ENCODE measurements at regions not wholly inside any gene's neighbourhood (a gene's known extent, or its start where the extent isn't known, plus 50 kb on each side); places are given as distances from the start of the nearest gene placed in this dataset.

GRCh38 chr1:73860421-73860950 is 337.5 kb downstream of the LRRIQ3 start:
- intact Hi-C loops (cut with micrococcal nuclease) = no loop called here
- Histone ChIP-seq H3K4me1 (ENCODE audit: control insufficient read depth in 2 of 2, insufficient read depth in 2 of 2, low read length in 2 of 2) (no peaks in the 10 kb centered on the region), H2AFZ (ENCODE audit: insufficient read depth, low read depth, low read length, poor library complexity, severe bottlenecking) (no peak overlapping the region), H3K4me3 (ENCODE audit: control extremely low read depth in 1 of 5, extremely low read depth in 1 of 5, insufficient read depth in 1 of 5, low read depth in 2 of 5, low read length in 4 of 5) (no peak overlapping the region), H3K9ac (ENCODE audit: low read length) (no peak overlapping the region), H3K4me2 (replicated peaks; ENCODE audit: low read depth, low read length, poor library complexity, severe bottlenecking) (no peak overlapping the region), H3K27ac (ENCODE audit: low read length in 2 of 2) (no peak overlapping the region), H3K27me3 (replicated peaks in 1 of 4; ENCODE audit: control extremely low read depth in 1 of 4, control insufficient read depth in 3 of 4, insufficient read depth in 4 of 4, low read length in 3 of 4) (no peaks in the 10 kb centered on the region), H3K79me2 (ENCODE audit: control insufficient read depth, insufficient read depth, low read length) (no peaks in the 10 kb centered on the region), H3K36me3 (replicated peaks in 1 of 2; ENCODE audit: control extremely low read depth in 1 of 2, control insufficient read depth in 1 of 2, extremely low read depth in 1 of 2, insufficient read depth in 2 of 2, low read length in 1 of 2) (no peaks in the 10 kb centered on the region), H4K20me1 (ENCODE audit: control insufficient read depth, insufficient read depth, low read length, poor library complexity, severe bottlenecking) (no peaks in the 10 kb centered on the region), H3K9me3 (ENCODE audit: control extremely low read depth in 1 of 3, control insufficient read depth in 2 of 3, insufficient read depth in 1 of 3, low read length in 2 of 3) (no peaks in the 10 kb centered on the region)
- Mint-ChIP-seq H3K27me3 (no peaks in the 10 kb centered on the region), H3K4me3 (no peak overlapping the region), H3K27ac (no peak overlapping the region), H3K4me1 (no peaks in the 10 kb centered on the region), H3K9me3 (ENCODE audit: insufficient read depth) (peaks cover 3% of the 10 kb centered on the region)
- WGBS (ENCODE audit: insufficient coverage) = 80% methylated on average over 1 of the region's 2 CpGs
- ChIA-PET POLR2A (no interaction called here), CTCF (no interaction called here)
- ATAC-seq (ENCODE audit: low read depth) (no peak), DNase-seq (no peak)
- no peak for TF ChIP-seq EZH2 (IDR thresholded peaks at IDR 0.05; ENCODE audit: borderline replicate concordance, insufficient read depth, low read depth, low read length, poor library complexity, severe bottlenecking)
- no peak for TF ChIP-seq CTCF (IDR thresholded peaks at IDR 0.05)

- Histone ChIP-seq H3K9ac (ENCODE audit: low read length) (no peak overlapping the region), H3K4me1 (ENCODE audit: control insufficient read depth in 2 of 2, insufficient read depth in 2 of 2, low read length in 2 of 2) (no peaks in the 10 kb centered on the region), H3K9me3 (ENCODE audit: control extremely low read depth in 1 of 3, control insufficient read depth in 2 of 3, insufficient read depth in 1 of 3, low read length in 2 of 3) (no peaks in the 10 kb centered on the region), H3K4me3 (ENCODE audit: control extremely low read depth in 1 of 5, extremely low read depth in 1 of 5, insufficient read depth in 1 of 5, low read depth in 2 of 5, low read length in 4 of 5) (no peak overlapping the region), H3K27ac (ENCODE audit: low read length in 2 of 2) (no peak overlapping the region), H3K27me3 (replicated peaks in 1 of 4; ENCODE audit: control extremely low read depth in 1 of 4, control insufficient read depth in 3 of 4, insufficient read depth in 4 of 4, low read length in 3 of 4) (no peaks in the 10 kb centered on the region), H3K36me3 (replicated peaks in 1 of 2; ENCODE audit: control extremely low read depth in 1 of 2, control insufficient read depth in 1 of 2, extremely low read depth in 1 of 2, insufficient read depth in 2 of 2, low read length in 1 of 2) (no peaks in the 10 kb centered on the region), H4K20me1 (ENCODE audit: control insufficient read depth, insufficient read depth, low read length, poor library complexity, severe bottlenecking) (no peaks in the 10 kb centered on the region), H2AFZ (ENCODE audit: insufficient read depth, low read depth, low read length, poor library complexity, severe bottlenecking) (no peak overlapping the region), H3K79me2 (ENCODE audit: control insufficient read depth, insufficient read depth, low read length) (no peaks in the 10 kb centered on the region), H3K4me2 (replicated peaks; ENCODE audit: low read depth, low read length, poor library complexity, severe bottlenecking) (no peak overlapping the region)
- H3K4me1 Mint-ChIP-seq = no peaks in the 10 kb centered on the region
- ATAC-seq (ENCODE audit: low read depth) (no peak), DNase-seq (no peak)
- peaks cover 2% of the 10 kb centered on the region for H3K9me3 Mint-ChIP-seq (ENCODE audit: insufficient read depth)
- H3K4me3 Mint-ChIP-seq = no peak overlapping the region
- TF ChIP-seq EZH2 (IDR thresholded peaks at IDR 0.05; ENCODE audit: borderline replicate concordance, insufficient read depth, low read depth, low read length, poor library complexity, severe bottlenecking) (no peak), CTCF (IDR thresholded peaks at IDR 0.05) (no peak)
- no CpG with 5 or more reads among the region's 1 CpG for WGBS (ENCODE audit: insufficient coverage)
- ChIA-PET POLR2A (no interaction called here), CTCF (no interaction called here)
- H3K27me3 Mint-ChIP-seq = no peaks in the 10 kb centered on the region
- intact Hi-C loops (cut with micrococcal nuclease) = no loop called here
- no peak overlapping the region for H3K27ac Mint-ChIP-seq
These were observed 338.7 kb downstream of the LRRIQ3 start for GRCh38 chr1:73859227-73859626.

Measured in B cell (primary cell).